OCI-LY3 (cell line): ENCODE measurements at regions not wholly inside any gene's neighbourhood (a gene's known extent, or its start where the extent isn't known, plus 50 kb on each side); places are given as distances from the start of the nearest gene placed in this dataset.

Experiments used
- EZH2phosphoT487 ChIP-seq: fragments of 200-600 bp; shearing (Covaris generic); IDR thresholded peaks from 2 replicates; pipeline ENCODE4 v1.6.1; 2018; ENCODE audit warnings: antibody characterized with exemption, mixed run types, low read depth
- TF ChIP-seq, protein P1 (sequence below): fragments of 200-600, 300-600 bp; sonication (generic); IDR thresholded peaks from 2 replicates; pipeline ENCODE4 v1.5.1; 2014; ENCODE audit warnings: antibody characterized with exemption, low read length, low read depth

DNA sequence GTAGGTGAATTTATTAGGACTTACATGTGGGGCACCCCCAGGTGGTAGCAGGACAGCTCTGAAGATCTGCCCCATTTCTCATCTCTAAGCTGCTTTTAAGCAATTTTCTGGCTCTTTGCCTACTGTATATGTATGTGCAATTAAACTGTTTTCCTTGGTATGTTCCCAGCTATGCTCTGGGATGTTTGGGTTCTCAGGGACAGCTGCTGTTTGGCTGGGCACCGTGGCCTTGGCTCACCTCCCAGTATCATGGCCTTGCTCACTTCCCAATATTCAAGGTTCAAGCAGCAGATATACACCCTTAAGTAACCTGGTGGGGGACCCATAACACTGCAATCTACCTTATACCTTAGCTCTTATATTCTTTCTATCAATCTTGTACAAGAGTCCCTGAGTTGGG lies 53.7 kb upstream of the KITLG start:
- TF ChIP-seq, protein P1, sequence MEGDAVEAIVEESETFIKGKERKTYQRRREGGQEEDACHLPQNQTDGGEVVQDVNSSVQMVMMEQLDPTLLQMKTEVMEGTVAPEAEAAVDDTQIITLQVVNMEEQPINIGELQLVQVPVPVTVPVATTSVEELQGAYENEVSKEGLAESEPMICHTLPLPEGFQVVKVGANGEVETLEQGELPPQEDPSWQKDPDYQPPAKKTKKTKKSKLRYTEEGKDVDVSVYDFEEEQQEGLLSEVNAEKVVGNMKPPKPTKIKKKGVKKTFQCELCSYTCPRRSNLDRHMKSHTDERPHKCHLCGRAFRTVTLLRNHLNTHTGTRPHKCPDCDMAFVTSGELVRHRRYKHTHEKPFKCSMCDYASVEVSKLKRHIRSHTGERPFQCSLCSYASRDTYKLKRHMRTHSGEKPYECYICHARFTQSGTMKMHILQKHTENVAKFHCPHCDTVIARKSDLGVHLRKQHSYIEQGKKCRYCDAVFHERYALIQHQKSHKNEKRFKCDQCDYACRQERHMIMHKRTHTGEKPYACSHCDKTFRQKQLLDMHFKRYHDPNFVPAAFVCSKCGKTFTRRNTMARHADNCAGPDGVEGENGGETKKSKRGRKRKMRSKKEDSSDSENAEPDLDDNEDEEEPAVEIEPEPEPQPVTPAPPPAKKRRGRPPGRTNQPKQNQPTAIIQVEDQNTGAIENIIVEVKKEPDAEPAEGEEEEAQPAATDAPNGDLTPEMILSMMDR, result no peak
- TF ChIP-seq EZH2phosphoT487, result no peak
